ENCODE measurements at regions not wholly inside any gene's neighbourhood (a gene's known extent, or its start where the extent isn't known, plus 50 kb on each side); places are given as distances from the start of the nearest gene placed in this dataset.

- H3K4me1 ChIP-seq (ENCODE audit: control insufficient read depth, extremely low read depth, insufficient read depth, low read length) = no peaks in the 10 kb centered on the region
- no peaks in the 10 kb centered on the region for H3K27me3 ChIP-seq (ENCODE audit: control insufficient read depth in 2 of 2, insufficient read depth in 2 of 2, low read length in 2 of 2)
- H3K27ac ChIP-seq (ENCODE audit: insufficient read depth, low read depth, low read length) = no peak overlapping the region
- H2AFZ ChIP-seq (ENCODE audit: low read depth, low read length) = no peak overlapping the region
- BruUV-seq (replicated peaks) = no TSS peak
- H4K20me1 ChIP-seq (replicated peaks; ENCODE audit: control insufficient read depth, extremely low read depth, insufficient read depth, low read length) = no peaks in the 10 kb centered on the region
- ChIA-PET POLR2A (no interaction called here), CTCF (no interaction called here)
- dilution Hi-C loops (cut with MboI; ENCODE audit: extremely low pct_ligation_motif_present, low sequenced_read_pairs) = no loop called here
- no peaks in the 10 kb centered on the region for H3K9me1 ChIP-seq (replicated peaks; ENCODE audit: control insufficient read depth, extremely low read depth, insufficient read depth, low read length)
- H3K79me2 ChIP-seq (ENCODE audit: control insufficient read depth, insufficient read depth, low read length) = no peaks in the 10 kb centered on the region
- DNase-seq (ENCODE audit: low read depth, low spot score) = no peak
- H3K4me2 ChIP-seq (ENCODE audit: insufficient read depth, low read length) = no peak overlapping the region
- FAIRE-seq = no peak
- TF ChIP-seq GATA2 (IDR thresholded peaks at IDR 0.05; ENCODE audit: insufficient read depth, insufficient read length, low read depth, low read length) (no peak), EZH2 (IDR thresholded peaks at IDR 0.05; ENCODE audit: borderline replicate concordance, low read depth, low read length, severe bottlenecking) (no peak), JUN (IDR thresholded peaks at IDR 0.05; ENCODE audit: borderline replicate concordance, insufficient read depth, insufficient read length, low read depth) (no peak), FOS (IDR thresholded peaks at IDR 0.05; ENCODE audit: borderline replicate concordance, insufficient read depth, low read length) (no peak), MYC (IDR thresholded peaks at IDR 0.05; ENCODE audit: low read depth, low read length) (no peak), POLR2AphosphoS5 (IDR thresholded peaks at IDR 0.05; ENCODE audit: insufficient read depth, low read depth, low read length) (no peak), MAX (IDR thresholded peaks at IDR 0.05; ENCODE audit: insufficient read depth, insufficient read length) (no peak), POLR2A (IDR thresholded peaks at IDR 0.05; ENCODE audit: low read depth, low read length) (no peak), CTCF (IDR thresholded peaks at IDR 0.05; ENCODE audit: extremely low read depth in 1 of 2, insufficient read depth in 1 of 2, low read depth in 1 of 2, low read length in 2 of 2) (no peak)
- no peaks in the 10 kb centered on the region for H3K36me3 ChIP-seq (ENCODE audit: control insufficient read depth in 2 of 2, extremely low read depth in 1 of 2, insufficient read depth in 2 of 2, low read length in 2 of 2)
- no peak overlapping the region for H3K4me3 ChIP-seq (replicated peaks in 1 of 3; ENCODE audit: insufficient read depth in 1 of 3, low read depth in 1 of 3, low read length in 3 of 3)
- no peaks in the 10 kb centered on the region for H3K9me3 ChIP-seq (replicated peaks; ENCODE audit: control insufficient read depth, insufficient read depth, low read length)
- intact Hi-C loops (cut with micrococcal nuclease) = no loop called here
- H3K9ac ChIP-seq (replicated peaks; ENCODE audit: extremely low read depth, insufficient read depth, low read length) = no peak overlapping the region
Measured at GRCh38 chrX:15165832-15166231, 104.1 kb downstream of the ASB9 start.
